ENCODE measurements at regions not wholly inside any gene's neighbourhood (a gene's known extent, or its start where the extent isn't known, plus 50 kb on each side); places are given as distances from the start of the nearest gene placed in this dataset.

DNA sequence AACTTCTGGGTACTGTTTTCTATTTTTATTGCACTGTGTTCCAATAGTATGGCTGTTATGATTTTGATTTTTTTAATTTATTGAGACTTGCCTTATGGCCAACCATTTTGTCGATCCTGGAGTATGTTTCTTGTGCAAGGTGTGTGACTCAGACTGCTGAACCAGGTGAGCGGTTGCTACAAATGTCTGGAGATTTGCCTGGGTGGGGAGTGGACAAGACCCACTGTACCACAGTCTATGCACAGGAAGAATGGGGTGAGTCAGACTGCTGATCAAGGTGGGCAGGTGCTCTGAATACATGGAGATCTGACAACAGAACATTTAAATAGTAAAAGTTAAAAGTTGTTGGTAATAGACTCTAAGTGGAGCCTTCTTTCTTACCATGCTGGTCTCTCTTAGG lies 609.2 kb downstream of the CSNK1G3 start:
- TF ChIP-seq POLR2A (IDR thresholded peaks at IDR 0.05): no peak
- TF ChIP-seq CTCF (IDR thresholded peaks at IDR 0.05): no peak
- no peak overlapping the region for H3K27ac ChIP-seq

DNA sequence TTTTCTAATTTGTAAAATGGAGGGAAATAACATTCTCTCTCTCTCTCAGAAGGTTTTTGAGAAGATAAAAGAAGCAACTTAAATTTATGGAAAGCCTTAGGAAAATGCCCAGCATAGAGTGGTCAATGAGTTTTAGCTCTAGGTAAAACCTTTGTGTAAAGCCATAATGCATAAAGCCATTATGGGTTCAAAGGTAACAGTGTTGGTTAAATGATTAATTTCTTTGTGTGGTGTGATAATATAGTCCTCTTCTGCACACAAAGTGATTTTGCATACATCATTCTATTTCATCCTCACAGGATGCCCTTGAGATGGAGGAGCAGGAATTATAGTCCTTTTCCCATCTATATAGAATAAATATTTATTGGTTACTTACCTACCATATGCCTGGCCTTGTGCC lies 602.9 kb downstream of the CSNK1G3 start:
- intact Hi-C loops (cut with DNase I; ENCODE audit: low total_unique reads): no loop called here
- no peak for TF ChIP-seq POLR2A (IDR thresholded peaks at IDR 0.05)
- TF ChIP-seq CTCF (IDR thresholded peaks at IDR 0.05): no peak
- Histone ChIP-seq H3K27me3 (no peaks in the 10 kb centered on the region), H3K27ac (no peak overlapping the region), H3K36me3 (no peaks in the 10 kb centered on the region), H3K4me3 (no peak overlapping the region), H3K9me3 (no peaks in the 10 kb centered on the region), H3K4me1 (no peaks in the 10 kb centered on the region)
- DNase-seq: no peak

More for the DNA sequence above, 609.2 kb downstream of the CSNK1G3 start:
- H3K4me3 ChIP-seq: no peak overlapping the region
- DNase-seq: no peak
- H3K4me1 ChIP-seq: peaks cover 0 to 6% of the 10 kb centered on the region in 2 donors
- no peaks in the 10 kb centered on the region for H3K9me3 ChIP-seq
- no peaks in the 10 kb centered on the region for H3K36me3 ChIP-seq
- intact Hi-C loops (cut with DNase I; ENCODE audit: low total_unique reads): no loop called here
- H3K27me3 ChIP-seq: no peaks in the 10 kb centered on the region

GRCh38 chr5:124111886-124112285 lies 599.9 kb downstream of the CSNK1G3 start:
- Histone ChIP-seq H3K4me3 (no peak overlapping the region), H3K4me1 (no peaks in the 10 kb centered on the region), H3K36me3 (no peaks in the 10 kb centered on the region), H3K27ac (no peak overlapping the region), H3K9me3 (no peaks in the 10 kb centered on the region), H3K27me3 (no peaks in the 10 kb centered on the region)
- DNase-seq: no peak
- no peak for TF ChIP-seq CTCF (IDR thresholded peaks at IDR 0.05)
- no peak for TF ChIP-seq POLR2A (IDR thresholded peaks at IDR 0.05)
- intact Hi-C loops (cut with DNase I; ENCODE audit: low total_unique reads): no loop called here

DNA sequence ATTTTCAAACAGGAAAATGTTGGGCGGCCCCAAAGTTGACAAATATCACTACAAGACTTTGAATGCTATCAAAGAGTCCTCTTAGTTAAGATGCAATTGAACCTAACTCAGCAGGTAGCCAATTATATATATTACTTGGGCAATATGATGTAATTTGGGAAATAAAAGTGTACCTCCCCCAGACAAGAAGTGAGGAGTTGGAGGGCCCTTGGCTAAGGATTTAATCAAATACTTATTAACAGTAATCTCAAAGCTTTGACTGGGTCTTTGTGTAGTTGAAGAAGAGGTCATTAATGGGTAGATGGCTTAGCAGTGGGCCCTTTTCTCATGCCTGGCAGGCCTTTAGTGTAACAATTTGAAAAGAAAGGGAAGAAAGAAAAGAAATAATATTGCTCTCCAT lies 599.0 kb downstream of the CSNK1G3 start:
- Histone ChIP-seq H3K27me3 (no peaks in the 10 kb centered on the region), H3K4me1 (no peaks in the 10 kb centered on the region), H3K9me3 (no peaks in the 10 kb centered on the region), H3K4me3 (no peak overlapping the region), H3K27ac (no peak overlapping the region), H3K36me3 (no peaks in the 10 kb centered on the region)
- TF ChIP-seq CTCF (IDR thresholded peaks at IDR 0.05) (no peak), POLR2A (IDR thresholded peaks at IDR 0.05) (no peak)
- intact Hi-C loops (cut with DNase I; ENCODE audit: low total_unique reads): no loop called here
- no peak for DNase-seq

DNA sequence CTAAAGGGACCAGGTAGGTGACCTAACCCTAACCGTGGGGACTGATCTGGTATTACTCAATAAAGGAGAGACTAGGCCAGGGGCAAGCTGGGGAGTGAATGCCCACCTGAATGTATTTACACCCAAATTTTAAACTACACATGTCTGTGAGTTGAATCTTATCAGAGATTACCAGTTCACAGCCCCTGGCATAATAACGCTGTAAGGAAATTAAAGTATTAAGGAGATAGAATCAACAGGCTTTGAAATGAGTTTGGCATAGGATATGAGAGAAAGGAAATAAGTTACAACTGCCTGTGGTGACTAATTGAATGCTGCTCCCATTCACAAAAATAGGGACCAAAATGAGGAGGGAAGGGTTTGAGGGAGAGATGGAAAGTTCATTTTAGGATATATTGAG lies 593.3 kb downstream of the CSNK1G3 start:
- Histone ChIP-seq H3K27ac (no peak overlapping the region), H3K27me3 (no peaks in the 10 kb centered on the region), H3K4me3 (no peak overlapping the region), H3K9me3 (no peaks in the 10 kb centered on the region), H3K36me3 (no peaks in the 10 kb centered on the region), H3K4me1 (no peaks in the 10 kb centered on the region)
- intact Hi-C loops (cut with DNase I; ENCODE audit: low total_unique reads): no loop called here
- no peak for DNase-seq
- TF ChIP-seq CTCF (IDR thresholded peaks at IDR 0.05) (no peak), POLR2A (IDR thresholded peaks at IDR 0.05) (no peak)

Data from uterus (tissue), 3 donors.